ENCODE measurements at regions not wholly inside any gene's neighbourhood (a gene's known extent, or its start where the extent isn't known, plus 50 kb on each side); places are given as distances from the start of the nearest gene placed in this dataset.

- TF ChIP-seq CTCF (conservative IDR thresholded peaks at IDR 0.05; ENCODE audit: control insufficient read depth, insufficient read depth, low read depth, low read length): no peak
- DNase-seq (ENCODE audit: low read depth): no peak
- no peak overlapping the region for H3K4me3 ChIP-seq (ENCODE audit: control insufficient read depth, low read depth, low read length)
Observed at GRCh38 chr4:189313861-189314513, 626.7 kb upstream of the FRG1 start.

- H3K4me3 ChIP-seq (ENCODE audit: control insufficient read depth, low read depth, low read length): no peak overlapping the region
- TF ChIP-seq CTCF (conservative IDR thresholded peaks at IDR 0.05; ENCODE audit: control insufficient read depth, insufficient read depth, low read depth, low read length): no peak
- no peak for DNase-seq (ENCODE audit: low read depth)
Observed at GRCh38 chr4:189322426-189322825, 618.2 kb upstream of the FRG1 start.

GRCh38 chr4:189341881-189342280 lies 598.8 kb upstream of the FRG1 start:
- no peak for TF ChIP-seq CTCF (conservative IDR thresholded peaks at IDR 0.05; ENCODE audit: control insufficient read depth, insufficient read depth, low read depth, low read length)
- DNase-seq (ENCODE audit: low read depth): no peak
- no peak overlapping the region for H3K4me3 ChIP-seq (ENCODE audit: control insufficient read depth, low read depth, low read length)

DNA sequence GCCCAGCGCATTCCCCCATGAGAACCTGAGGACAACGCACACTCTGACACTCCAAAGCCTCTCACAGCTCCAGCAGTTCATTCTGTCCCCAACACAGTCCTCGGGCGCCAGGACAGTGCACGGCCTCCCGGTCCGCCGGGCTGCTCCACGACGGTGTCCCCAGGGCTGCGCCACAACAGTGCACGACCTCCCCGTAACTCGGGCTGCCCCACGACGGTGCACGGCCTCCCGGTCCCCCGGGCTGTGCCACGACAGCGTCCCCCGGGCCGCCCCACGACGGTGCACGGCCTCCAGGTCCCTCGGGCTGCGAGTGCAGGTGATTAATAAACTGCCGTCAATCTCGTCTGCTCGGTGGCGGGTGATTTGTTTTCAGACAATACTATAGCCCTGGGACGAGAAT lies 585.1 kb upstream of the FRG1 start:
- no peak for TF ChIP-seq CTCF (conservative IDR thresholded peaks at IDR 0.05; ENCODE audit: control insufficient read depth, insufficient read depth, low read depth, low read length)
- DNase-seq (ENCODE audit: low read depth): no peak
- H3K4me3 ChIP-seq (ENCODE audit: control insufficient read depth, low read depth, low read length): no peak overlapping the region

DNA sequence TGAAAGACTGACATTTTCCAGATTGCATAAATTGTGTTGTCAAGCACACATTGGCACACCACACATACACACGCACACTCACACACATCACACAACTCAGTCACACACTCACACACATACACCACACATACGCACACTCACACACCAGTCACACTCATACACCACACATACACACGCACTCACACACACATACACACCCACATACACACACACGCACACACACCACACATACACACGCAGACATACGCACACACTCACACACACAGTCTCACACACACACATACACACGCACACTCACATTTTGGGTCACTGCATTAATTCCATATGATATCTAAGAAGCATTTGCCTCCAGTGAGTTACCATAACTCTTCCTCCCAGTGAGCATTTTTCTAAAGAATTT lies 578.3 kb upstream of the FRG1 start:
- no peak for DNase-seq (ENCODE audit: low read depth)
- H3K4me3 ChIP-seq (ENCODE audit: control insufficient read depth, low read depth, low read length): no peak overlapping the region
- TF ChIP-seq CTCF (conservative IDR thresholded peaks at IDR 0.05; ENCODE audit: control insufficient read depth, insufficient read depth, low read depth, low read length): no peak

- DNase-seq (ENCODE audit: low read depth): no peak
- no peak overlapping the region for H3K4me3 ChIP-seq (ENCODE audit: control insufficient read depth, low read depth, low read length)
- no peak for TF ChIP-seq CTCF (conservative IDR thresholded peaks at IDR 0.05; ENCODE audit: control insufficient read depth, insufficient read depth, low read depth, low read length)
Observed at GRCh38 chr4:189364032-189364449, 576.6 kb upstream of the FRG1 start.

DNA sequence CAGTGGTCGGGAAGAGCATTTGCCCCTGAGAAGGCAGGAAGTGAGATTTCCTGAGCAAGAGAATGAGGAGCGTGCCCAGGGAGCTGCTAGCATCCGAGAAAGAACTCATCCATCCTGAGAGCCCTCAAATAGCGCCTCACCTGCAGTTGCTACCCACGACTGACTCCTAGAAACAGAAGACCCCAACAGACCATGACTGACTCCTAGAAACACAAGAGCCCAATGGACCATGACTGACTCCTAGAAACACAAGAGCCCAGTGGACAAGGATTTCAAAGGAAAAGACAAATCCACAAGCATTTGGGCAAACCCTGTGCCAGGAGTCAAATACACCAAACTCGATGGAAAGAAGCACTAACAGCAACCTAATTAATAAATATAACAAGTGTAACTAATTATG lies 575.2 kb upstream of the FRG1 start:
- no peak for TF ChIP-seq CTCF (conservative IDR thresholded peaks at IDR 0.05; ENCODE audit: control insufficient read depth, insufficient read depth, low read depth, low read length)
- DNase-seq (ENCODE audit: low read depth): no peak
- no peak overlapping the region for H3K4me3 ChIP-seq (ENCODE audit: control insufficient read depth, low read depth, low read length)
